HFF-Myc (cell line): ENCODE measurements at regions not wholly inside any gene's neighbourhood (a gene's known extent, or its start where the extent isn't known, plus 50 kb on each side); places are given as distances from the start of the nearest gene placed in this dataset.

Source experiments
- DNase-seq: peaks from one replicate; pipeline ENCODE4 v3.0.0-alpha.2; 2011; ENCODE audit warnings: low read depth; ENCODE audit errors: extremely low read depth
- H3K4me3 ChIP-seq: replicated peaks from 2 replicates; pipeline ENCODE4 v1.5.1; 2011; ENCODE audit warnings: low read depth, mild to moderate bottlenecking, control low read depth, low read length
- TF ChIP-seq, protein P1 (sequence below): IDR thresholded peaks from 2 replicates; pipeline ENCODE4 v1.5.1; 2012; ENCODE audit warnings: mild to moderate bottlenecking, low read depth, low read length, control low read depth; ENCODE audit errors: missing control alignments

DNA sequence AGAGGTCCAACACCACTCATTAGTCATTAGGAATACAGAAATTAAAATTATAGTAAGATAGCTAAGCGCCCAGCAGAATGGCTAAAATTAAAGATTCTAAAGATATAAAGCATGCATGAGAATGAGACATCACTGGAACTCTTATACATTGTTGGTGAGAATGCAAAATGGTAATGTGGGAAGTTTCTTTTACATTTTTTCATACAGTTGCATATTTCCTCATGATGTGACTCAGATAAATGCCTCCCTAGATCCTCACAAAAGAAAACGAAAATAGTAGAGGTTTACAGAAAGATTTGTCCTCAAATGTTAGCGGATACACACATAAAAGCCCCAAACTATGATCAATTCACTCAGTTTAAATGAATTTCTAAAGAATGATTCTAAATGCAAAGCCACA is 633.7 kb upstream of the GJE1 start:
- no peak overlapping the region for H3K4me3 ChIP-seq
- DNase-seq = no peak
- TF ChIP-seq, protein P1, sequence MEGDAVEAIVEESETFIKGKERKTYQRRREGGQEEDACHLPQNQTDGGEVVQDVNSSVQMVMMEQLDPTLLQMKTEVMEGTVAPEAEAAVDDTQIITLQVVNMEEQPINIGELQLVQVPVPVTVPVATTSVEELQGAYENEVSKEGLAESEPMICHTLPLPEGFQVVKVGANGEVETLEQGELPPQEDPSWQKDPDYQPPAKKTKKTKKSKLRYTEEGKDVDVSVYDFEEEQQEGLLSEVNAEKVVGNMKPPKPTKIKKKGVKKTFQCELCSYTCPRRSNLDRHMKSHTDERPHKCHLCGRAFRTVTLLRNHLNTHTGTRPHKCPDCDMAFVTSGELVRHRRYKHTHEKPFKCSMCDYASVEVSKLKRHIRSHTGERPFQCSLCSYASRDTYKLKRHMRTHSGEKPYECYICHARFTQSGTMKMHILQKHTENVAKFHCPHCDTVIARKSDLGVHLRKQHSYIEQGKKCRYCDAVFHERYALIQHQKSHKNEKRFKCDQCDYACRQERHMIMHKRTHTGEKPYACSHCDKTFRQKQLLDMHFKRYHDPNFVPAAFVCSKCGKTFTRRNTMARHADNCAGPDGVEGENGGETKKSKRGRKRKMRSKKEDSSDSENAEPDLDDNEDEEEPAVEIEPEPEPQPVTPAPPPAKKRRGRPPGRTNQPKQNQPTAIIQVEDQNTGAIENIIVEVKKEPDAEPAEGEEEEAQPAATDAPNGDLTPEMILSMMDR = no peak

DNA sequence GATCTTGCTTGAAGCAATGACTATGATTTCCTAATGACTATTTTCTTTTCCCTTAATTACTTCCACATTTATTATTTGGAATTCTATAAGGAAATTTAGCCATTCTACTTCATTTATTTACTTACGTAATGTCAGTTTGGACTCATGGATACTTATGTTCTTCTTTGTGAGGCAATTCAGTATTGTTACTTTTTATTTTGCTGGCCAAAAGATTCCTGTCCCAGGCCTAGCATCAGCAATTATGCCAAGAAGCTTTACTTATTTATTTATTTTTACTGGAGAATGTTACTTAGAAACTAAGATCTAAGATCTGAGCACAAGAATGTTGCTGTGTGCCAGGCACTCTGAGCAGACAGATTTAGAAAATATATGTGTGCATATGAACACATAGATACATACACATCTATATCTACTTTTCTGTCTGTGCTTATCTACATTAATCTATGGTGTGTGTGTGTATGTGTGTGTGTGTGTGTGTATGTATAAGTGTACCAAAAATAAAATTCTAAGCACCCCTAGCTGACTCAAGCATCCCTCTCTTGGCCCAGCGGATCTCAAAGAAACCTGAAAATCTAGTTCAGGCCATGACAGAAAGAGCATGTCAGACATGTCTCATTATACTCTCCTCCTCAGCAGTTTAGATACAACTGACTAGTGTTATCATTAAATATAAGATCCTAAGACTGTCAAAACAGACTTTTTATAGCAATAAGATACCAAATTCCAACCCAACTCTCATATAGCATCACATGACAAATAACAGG is 640.0 kb upstream of the GJE1 start:
- TF ChIP-seq, protein P1 = no peak
- DNase-seq = no peak
- H3K4me3 ChIP-seq = no peak overlapping the region

DNA sequence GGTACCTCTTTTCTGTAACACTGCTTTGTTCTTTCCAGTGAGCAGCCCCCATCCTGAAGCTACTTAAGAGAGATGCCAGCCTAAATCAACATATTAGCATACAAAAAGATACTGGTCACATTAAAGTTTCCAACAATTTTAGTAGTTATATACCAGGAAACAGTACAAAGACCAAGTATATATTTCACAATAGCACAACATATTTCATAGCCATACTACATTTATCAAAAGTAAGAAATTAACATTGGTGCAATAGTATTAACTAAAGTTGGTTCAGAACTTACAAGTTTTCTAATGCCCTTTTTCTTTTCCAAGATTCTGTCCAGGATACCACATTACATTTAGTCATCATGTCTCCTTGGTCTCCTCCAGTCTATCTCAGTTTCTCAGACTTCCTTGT is 641.0 kb upstream of the GJE1 start:
- DNase-seq = no peak
- H3K4me3 ChIP-seq = no peak overlapping the region
- TF ChIP-seq, protein P1 = no peak

DNA sequence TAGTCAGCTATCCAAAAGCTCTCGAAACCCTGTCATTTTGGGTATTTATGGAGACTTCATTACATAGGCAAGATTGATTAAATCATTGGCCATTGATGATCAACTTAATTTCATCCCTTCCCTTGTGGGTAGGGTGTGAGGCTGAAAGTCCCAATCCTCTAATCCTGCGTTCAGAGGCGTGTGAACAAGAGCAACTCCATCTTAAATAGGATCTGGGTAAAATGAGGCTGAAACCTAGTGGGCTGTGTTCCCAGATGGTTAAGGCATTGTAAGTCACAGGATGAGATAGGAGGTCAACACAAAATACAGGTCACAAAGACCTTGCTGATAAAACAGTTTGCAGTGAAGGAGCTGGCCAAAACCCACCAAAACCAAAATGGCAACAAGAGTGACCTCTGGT is 641.7 kb upstream of the GJE1 start:
- TF ChIP-seq, protein P1 = no peak
- H3K4me3 ChIP-seq = no peak overlapping the region
- DNase-seq = no peak

DNA sequence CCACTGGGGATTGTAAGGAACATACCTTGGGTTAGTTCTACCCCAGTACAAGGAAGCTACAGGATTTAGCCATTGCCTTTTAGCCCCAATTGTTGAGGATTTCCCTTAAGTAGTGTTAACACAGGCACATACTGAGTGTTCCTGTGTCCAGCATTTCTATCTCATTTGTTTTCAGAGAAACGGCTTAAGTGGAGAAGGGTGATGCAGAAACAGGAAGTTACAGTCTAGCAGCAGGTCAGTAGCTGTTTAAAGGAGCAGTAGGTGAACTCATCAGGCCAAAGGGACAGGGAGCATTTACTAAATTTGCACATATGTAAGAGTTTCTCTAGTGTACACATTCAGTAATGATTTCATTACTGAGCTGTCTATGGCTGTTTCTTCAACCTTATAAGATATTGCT is 644.2 kb upstream of the GJE1 start:
- TF ChIP-seq, protein P1 = no peak
- no peak overlapping the region for H3K4me3 ChIP-seq
- no peak for DNase-seq

DNA sequence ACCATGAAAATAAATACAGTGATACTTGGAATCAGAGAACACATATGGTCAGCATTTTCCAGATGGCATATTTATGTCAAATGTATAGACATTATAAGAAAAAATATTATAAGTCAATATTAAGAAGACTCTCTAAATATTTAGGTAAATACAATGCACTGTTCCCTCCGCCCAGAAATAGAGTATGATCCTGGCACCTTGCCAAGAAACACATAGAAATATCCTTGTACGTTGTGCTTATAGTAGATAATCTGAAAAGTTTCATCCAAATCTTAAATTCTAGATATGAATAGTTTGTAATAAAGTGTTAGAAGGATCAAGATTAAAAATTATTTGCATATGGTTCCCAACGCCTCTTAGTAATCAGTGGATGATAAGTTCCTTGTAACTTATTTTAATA is 645.8 kb upstream of the GJE1 start:
- TF ChIP-seq, protein P1 = no peak
- no peak for DNase-seq
- no peak overlapping the region for H3K4me3 ChIP-seq

DNA sequence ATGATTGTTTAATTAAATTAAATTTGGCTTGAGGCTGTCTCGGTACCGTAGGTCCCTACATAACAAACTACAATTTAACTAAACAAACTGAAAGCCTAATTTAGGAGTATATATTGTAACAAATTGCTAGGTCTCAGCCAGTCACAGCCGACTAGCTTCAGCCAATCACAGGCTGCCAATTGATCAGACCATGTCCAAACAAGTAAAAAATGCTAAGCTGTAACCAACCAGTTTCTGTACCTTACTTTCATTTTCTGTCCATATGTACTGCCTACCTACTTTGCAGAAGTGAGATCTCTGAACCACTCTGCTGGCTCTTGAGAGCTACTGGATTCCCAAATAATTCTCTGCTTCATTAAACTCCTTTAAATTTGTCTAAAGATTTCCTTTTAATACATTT is 648.0 kb upstream of the GJE1 start:
- TF ChIP-seq, protein P1 = no peak
- no peak overlapping the region for H3K4me3 ChIP-seq
- no peak for DNase-seq
